HPDE6-E6E7 (cell line): ENCODE measurements at regions not wholly inside any gene's neighbourhood (a gene's known extent, or its start where the extent isn't known, plus 50 kb on each side); places are given as distances from the start of the nearest gene placed in this dataset.
A peak's percentile ranks its signal among the peaks of the same experiment; 100 is the strongest.
"Not testable (repeated sequence)": the region's sequence is repeated elsewhere in the genome, so short reads cannot be mapped to it uniquely, and the experiment has no call there.

Source experiments
- DNase-seq: peaks from one replicate; pipeline ENCODE4 v3.0.0; 2011; ENCODE audit warnings: missing footprints; ENCODE audit errors: extremely low spot score

DNA sequence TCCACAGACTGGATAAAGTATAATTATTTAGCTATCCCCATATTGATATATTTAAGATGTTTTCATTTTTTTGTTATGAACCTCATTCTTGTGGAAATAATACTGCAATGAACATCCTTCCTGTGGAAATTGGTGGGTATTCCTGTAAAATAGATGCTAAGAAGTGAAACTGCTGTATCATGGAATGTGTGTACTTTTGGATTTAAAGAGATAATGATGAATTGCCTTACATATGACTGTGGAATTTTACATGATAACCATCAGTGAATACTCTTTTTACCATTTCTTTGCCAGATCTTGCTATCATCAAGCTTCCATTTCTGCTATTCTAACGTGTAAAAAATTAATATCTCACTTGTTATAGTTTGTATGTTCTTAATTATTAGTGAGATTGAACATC, 847.9 kb downstream of the EFNA5 start:
- no peak for DNase-seq

DNA sequence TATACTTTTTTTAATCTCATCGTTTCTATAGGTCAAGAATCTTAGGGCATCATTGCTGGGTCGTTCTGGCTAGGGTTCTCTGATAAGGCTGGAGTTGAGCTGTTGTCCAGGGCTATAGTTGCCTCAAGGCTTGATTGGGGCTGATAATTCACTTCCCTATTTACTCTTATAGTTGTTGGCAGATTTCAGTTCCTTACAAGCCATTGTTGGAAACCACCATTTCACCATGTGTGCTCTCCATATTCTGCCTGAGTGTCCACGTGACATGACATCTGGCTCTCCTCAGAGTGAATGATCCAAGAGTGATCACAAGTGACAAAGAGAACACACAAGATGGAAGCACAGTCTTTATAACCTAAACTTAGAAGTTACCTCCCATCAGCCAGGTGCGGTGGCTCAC, 852.2 kb downstream of the EFNA5 start:
- no peak for DNase-seq

DNA sequence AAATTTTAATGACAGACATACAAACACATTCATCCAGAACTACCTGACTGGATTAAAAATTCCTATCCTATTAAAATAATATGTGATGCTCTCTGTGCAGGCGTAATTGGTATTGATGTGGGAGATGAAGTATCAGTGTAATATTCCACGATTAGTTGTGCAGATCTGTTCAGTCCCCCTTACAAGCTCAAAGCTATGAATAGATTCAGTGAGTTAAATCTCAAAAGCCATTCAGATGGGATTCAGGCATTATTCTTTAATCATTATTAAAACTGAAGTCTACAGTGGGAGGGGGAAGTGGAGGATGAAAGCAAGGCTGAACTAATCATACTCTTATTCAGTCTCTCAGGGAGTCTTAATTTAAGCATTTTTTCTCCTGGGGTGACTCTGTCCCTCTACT, 855.8 kb downstream of the EFNA5 start:
- no peak for DNase-seq

DNA sequence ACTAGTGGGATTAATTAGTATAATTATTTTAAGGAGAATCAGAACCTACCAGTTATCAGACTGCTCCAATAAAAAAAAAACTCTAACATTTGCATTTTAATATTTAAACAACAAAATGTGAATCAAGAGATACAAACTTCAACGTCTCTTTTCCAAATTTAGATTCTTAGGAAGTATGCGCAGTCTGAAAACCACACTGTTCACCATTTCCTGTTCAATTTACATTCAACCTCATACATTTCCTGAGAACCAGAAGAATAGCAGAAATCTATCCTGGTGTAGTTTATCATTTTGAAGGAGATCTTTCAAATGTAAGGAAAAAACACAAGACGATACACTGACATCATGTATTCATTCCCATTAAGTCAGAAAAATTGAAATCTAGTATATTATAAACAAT, 869.2 kb downstream of the EFNA5 start:
- no peak for DNase-seq

DNA sequence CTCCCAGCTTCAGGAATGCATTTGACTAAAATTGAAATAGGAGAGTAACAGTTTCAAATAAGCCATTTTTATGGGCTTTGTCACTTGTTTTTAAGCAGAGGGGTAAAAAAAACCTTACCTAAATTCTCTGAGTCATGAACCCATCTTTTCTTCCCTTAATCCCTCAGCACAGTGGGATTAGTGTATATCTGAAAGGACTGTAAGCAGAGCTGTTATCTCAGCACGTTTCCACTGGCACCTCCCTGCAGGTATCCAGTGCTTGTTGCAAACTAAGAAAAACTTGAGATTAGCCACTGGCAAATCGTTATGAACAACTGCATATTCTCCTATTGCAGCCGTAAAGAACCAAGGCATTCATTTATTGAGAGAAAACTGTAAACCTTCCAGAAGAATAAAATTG, 872.7 kb downstream of the EFNA5 start:
- no peak for DNase-seq

DNA sequence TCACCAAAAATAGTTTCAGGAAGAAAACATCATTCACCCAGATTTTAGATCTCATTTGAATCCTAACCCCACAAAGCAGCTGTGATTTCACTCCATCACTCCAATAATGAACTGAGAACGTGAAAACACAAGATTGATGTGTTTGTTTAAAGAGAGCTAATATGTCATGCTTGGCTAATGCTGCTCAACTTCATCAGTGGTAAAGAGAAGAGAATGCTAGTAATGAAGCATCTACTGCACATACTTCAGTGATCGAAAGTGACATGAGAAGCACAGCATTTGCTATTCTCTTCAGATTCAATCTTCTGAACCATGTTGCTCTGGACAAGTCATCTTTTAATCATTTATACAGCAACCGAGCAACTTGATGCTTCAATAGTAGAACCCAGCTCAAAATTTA, 874.7 kb downstream of the EFNA5 start:
- no peak for DNase-seq

DNA sequence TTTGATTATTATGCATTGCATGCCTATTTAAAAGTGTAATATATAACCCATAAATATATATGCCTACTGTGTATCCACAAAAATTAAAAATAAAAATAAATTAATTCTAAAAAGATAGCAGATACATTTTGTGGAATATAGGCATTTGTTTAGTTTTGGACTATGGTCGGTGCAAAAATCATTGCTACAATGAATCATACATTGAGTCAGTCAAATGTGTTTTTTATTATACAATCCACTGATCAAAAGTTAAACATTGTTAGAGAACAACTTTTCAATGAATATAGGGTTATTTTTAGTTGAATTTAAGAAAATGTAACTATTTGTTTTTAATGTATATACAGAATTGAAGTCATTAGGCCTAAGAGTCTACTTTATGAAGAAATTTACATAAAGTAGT, 885.9 kb downstream of the EFNA5 start:
- DNase-seq = no peak

DNA sequence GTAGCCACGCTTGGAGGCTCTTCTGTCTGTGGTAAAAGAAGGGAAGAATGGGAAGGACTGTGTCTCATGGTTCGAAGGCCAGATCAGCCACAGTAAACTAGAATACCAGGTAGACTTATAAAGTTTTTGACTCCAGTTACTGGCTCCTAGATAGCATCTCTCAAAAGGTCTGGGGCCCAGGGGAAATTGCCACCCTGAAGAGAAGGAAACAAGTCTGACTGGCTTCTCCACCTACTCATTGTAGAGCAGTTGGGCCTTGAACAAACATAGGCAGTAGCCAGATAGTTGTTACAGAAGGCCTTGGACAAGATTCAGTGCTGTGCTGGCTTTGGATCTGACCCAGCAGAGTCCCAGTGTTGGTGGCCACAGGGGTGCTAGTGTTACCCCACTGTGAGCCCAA, 890.4 kb downstream of the EFNA5 start:
- no peak for DNase-seq

DNA sequence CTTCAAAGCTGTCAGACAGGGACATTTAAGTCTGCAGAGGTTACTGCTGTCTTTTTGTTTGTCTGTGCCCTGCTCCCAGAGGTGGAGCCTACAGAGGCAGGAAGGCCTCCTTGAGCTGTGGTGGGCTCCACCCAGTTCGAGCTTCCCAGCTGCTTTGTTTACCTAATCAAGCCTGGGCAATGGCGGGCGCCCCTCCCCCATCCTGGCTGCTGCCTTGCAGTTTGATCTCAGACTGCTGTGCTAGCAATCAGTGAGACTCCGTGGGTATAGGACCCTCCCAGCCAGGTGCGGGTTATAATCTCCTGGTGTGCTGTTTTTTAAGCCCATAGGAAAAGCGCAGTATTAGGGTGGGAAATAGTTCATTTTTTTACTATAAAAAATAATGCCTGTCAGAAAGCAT, 894.2 kb downstream of the EFNA5 start:
- not testable (repeated sequence) for DNase-seq

DNA sequence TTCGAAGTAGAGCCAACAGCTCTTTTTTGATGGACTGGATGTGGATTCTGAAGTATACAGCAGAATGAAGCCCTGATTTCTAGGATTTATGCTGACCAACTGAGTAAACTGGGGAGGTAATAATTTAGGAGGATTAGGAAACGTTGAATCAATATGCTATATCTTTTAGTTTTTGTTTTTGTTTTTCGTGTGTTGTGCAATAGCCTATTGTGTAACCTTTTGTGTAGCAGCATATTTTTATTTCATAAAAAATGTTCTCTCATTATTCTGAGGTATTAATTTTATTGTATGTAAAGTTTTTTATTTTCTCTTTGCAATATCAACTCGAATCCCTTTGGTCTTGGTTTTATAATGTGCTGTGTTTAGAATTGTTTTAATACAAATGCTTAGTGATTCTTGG, 902.3 kb downstream of the EFNA5 start:
- no peak for DNase-seq

DNA sequence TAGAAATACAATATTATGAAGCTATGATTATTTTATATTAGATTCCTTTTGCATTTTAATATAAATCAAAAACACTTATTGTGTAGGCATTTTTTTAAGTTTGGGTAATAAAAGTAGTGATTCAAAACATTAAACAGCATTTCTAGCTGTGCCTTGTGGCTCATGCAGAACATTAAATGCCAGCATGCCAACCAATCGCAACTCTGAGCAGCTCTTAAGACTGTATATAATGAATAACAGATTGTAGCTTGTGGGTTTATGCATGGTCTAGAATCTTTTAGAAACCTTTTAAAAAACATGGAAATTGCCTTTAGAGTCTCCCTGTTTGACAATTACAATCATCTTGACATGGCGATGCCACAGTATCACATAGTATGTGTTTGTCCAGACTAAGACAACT, 903.8 kb downstream of the EFNA5 start:
- DNase-seq = no peak

DNA sequence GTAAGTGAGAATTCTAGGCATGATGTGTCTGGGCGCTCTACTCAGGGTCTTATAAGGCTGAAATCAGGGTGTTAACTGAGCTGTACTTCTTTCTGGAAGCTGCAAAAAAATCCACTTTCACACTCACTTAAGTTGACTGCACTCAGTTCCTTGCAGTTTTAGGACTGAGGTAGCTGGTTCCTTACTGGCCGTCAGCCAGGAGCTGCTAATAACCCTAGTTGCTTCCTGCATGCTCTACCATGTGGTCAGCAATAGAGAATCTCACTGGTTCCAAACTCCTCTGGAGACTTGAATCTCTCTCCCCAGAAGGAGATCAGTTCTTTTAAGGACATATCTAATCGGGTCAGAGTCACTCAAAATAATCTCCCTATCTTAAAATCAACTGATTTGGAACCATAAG, 911.2 kb downstream of the EFNA5 start:
- DNase-seq = no peak

DNA sequence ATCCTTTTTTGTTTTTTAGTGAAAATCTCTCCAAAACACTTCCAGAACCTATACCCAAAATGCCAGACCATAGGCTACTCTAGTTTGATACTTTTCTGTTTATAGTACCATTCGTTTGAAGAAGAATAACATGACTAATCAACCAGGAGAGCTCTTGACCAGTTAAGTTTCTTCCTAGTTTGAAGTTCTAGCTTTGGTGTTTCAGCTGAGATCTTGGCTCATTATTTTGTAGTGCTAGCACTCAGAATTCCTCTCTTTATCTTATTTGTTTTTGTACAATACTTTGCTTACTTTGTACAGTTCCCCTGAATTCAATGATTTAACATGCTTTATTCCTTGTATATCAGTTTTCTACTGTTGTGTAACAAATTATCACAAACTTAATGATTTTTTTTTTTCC, 911.6 kb downstream of the EFNA5 start:
- no peak for DNase-seq

DNA sequence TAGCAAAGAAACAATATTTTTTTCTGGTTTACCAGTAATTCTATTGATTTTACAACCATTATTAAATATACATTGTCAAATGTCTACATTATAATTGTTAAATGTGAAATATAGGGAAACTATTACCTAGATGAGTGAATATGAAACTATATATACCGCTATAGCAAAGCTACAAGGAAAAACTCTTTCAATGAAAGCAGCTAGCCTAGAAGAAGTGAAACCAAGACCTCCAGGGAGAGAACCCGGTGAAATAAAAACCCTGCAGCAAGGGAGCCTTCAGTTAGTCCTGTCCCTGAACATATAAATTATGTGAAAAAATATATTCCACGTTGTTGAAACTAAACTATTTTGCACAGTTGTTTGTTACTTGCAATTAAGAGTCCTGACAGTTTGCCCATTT, 913.1 kb downstream of the EFNA5 start:
- DNase-seq = no peak

DNA sequence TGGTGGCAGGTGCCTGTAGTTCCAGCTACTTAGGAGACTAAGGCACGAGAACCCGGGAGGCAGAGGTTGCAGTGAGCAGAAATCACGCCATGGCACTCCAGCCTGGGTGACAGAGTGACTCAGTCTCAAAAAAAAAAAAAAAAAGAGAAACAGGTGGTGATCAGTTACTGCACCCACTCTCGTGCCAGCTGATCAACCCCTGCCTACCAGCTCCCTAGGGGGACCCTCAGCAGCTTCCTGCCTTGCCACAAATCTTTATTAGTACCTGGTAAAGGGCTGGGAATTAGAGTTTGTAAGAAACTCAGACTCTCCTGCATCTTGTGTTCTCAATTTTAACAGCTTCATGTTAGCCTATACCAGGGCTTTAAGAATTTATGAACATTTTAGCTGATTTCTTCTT, 914.9 kb downstream of the EFNA5 start:
- no peak for DNase-seq

DNA sequence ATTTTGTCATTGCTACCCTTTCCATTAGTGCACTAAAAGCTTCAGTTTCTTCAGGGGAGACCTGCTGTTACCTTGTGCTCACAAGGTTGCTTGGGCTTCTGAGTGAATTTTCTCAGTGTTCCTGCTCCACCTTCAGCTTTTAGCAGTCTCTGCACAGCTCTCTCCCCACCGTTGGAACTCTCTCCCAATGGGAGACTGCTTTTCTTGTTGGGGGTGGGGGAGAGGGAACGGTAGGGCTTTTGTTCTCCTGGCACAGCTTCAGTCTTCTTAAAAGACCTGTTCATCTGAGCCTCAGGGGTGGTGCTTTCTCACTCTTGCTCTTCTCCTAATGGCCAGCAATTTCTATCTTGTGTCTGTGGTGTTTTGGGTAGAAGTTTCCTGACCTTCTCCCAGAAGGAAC, 915.7 kb downstream of the EFNA5 start:
- no peak for DNase-seq

DNA sequence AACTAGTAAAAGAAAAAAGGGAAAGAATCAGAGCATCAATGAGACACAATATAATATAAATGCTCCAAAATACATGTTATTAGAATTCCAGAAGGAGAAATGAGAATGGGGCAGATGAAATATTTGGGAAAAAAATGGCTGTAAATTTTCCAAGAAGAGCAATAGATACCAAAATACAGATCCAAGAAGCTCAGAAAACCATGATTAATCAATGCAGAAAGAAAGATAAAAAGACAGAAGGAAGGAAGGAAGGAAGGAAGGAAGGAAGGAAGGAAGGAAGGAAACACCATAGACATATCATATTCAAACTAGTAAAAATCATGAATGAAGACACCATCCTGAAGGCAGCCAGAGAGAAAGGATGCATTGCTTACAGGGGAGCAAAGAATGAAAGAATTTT, 920.9 kb downstream of the EFNA5 start:
- DNase-seq = no peak

DNA sequence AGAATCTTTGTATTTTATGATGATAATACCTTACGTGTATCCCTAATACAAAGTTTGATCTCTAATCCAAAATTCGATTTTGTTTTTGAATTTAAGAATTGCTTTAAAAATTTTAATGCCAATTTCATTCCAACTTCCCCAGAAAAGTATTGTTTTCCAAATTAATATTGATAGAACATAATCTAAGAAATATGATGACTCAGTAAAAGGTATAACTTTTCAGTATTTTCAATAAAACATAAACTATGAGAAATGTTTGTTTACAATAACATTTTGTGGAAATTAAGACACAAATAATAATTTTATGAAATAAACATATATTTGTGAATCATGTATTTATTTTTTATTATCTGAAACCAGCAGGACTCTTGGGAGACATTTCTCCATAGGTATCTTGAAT, 931.6 kb downstream of the EFNA5 start:
- no peak for DNase-seq

DNA sequence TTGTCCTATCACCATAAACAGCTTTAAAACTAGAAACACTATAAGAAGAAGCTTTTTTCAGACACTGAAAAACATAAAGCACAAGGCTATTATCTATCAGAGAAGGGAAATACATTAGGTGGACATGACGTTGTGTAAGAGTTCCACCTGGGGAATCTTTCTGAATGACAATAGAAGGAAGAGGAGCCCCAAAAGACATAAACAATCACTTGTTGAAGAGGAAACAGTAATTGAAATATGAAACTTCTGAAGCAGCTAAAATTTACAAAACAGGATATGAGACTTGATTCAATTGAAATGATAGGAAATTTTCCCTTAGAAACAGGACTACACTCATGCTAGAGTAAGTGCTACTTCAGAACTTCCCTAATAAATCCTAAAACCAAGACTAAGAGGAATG, 933.6 kb downstream of the EFNA5 start:
- DNase-seq = no peak

DNA sequence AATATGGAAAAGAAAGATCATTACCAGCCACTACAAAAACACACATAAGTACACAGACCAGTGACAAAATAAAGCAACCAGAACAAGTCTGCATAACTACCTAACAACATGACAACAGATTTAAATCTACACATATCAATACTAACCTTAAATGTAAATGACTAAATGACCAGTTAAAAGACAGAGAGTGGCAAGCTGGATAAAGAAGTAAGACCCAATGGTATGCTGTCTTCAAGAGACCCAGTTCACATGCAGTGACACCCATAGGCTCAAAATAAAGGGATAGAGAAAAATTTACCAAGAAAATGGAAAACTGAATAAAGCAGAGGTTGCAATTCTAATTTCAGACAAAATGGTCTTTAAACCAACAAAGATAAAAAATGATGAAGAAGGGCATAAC, 938.1 kb downstream of the EFNA5 start:
- no peak for DNase-seq

DNA sequence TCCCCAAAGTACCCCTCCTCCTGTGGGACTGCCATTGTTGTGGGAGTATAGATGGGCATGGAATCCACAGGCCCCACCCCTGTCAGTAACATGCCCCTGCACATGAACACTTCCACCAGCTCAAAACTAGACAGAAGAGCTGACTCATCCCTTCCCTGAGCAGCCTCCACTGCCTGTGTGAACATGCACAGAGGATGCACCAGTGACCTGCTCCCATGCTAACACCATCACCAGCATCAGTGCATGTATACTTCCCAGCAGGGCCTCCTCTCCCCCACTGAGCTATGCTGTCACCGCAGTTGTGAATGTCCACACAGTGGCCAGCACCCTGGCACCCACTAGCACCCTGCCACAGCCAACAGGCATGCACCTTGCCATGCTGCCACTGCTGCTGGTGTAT, 939.8 kb downstream of the EFNA5 start:
- DNase-seq = peak; percentile 87

DNA sequence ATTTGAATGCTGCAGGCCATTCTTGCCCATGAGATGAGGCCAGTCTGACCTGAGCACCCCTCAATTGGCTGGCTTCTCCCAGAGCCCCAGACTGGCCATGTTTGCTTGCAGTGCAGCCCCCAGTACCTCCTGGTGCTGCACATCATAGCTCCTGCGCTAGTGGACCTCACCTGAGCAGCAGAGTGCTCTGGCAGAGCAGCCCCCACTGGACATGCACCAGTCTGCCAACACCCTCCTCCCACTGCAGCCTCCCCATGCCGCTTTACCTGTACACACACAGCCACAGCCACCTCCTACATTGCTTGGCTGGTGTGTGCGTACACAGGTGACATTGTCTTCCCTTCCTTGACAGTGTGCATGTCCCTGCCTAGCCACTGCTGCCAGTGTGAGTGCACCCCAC, 940.2 kb downstream of the EFNA5 start:
- DNase-seq = no peak

DNA sequence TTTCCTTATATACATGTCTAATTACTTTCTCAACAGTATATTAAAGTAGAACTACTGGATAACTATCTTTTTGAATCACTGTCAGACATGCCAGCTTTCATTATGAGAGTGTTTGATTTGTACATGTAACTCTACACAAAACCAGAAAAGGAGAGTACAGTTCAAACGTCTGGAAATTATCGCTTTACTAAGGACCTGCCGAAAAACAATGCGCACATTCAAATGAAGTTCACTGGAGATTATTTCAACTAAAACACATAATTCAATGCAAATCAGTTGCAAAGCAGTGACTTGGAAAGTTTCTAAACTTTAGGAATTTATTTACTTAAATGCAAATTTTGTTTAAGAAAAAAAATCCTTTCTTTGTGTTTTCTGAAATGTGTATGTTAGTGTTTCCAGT, 942.5 kb downstream of the EFNA5 start:
- DNase-seq = no peak

DNA sequence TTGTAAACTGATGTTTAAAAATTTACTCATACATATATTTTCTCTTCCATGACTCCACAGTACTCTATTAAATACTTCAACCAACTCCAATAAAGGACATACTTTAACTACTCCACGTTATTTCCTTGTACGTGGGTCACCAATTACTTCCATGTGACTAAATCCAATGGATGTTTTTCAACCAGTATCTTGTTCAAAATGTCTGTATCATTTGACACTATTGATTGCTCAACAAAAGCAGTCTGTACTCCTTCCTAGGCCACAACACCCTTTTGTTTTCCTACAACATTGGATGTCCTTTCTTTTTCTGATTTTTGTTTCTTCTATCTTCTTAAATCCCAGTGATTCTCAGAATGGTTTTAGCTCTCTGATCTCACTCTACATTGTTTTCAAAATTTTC, 943.7 kb downstream of the EFNA5 start:
- no peak for DNase-seq

DNA sequence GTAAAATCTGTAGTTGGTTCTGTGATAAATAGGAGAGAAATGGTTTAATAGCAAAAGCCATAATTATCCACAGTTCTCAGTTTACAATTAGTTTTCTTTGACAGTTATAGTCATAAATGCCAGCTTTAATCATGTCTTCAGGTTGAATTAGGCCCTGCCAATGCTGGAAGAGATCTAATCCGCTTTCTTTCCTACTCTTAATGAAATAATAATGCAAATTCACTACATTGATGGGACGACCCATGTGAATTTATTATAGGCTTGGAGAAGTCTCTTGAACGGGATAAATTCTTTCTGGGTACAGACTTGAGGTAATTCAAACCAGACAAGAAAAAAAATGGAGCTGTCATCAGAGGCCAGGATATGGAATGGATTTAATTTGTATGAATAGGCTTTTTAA, 950.4 kb downstream of the EFNA5 start:
- DNase-seq = no peak
